GM12891 (cell line): ENCODE measurements at regions not wholly inside any gene's neighbourhood (a gene's known extent, or its start where the extent isn't known, plus 50 kb on each side); places are given as distances from the start of the nearest gene placed in this dataset.

Experiments
- DNase-seq: peaks from one replicate; pipeline ENCODE4 v3.0.0; 2011; ENCODE audit warnings: low spot score; ENCODE audit not compliant: insufficient read length
- FAIRE-seq: peaks from 2 replicates; lab custom pipeline; 2011; peaks lifted over from hg19 to GRCh38; lab: Jason Lieb, UNC
- PAX5 ChIP-seq: IDR thresholded peaks from 2 replicates; pipeline ENCODE4 v1.6.1; 2011; ENCODE audit warnings: low read length, moderate library complexity, mild to moderate bottlenecking; ENCODE audit not compliant: insufficient read depth, severe bottlenecking
- POLR2A ChIP-seq: IDR thresholded peaks from 2 replicates; pipeline ENCODE4 v1.6.1; 2011; ENCODE audit warnings: low read depth, low read length, control low read depth
- POLR2AphosphoS5 ChIP-seq: IDR thresholded peaks from 2 replicates; pipeline ENCODE4 v1.6.1; 2011; ENCODE audit warnings: low read depth, low read length, control low read depth
- POU2F2 ChIP-seq: IDR thresholded peaks from 2 replicates; pipeline ENCODE4 v1.6.1; 2011; ENCODE audit warnings: low read depth, mild to moderate bottlenecking, control low read depth, low read length, moderate library complexity
- SPI1 ChIP-seq: IDR thresholded peaks from 2 replicates; pipeline ENCODE4 v1.6.1; 2011; ENCODE audit warnings: low read depth, low read length, control low read depth
- TAF1 ChIP-seq: IDR thresholded peaks from 2 replicates; pipeline ENCODE4 v1.6.1; 2011; ENCODE audit warnings: low read depth, low read length, control low read depth

DNA sequence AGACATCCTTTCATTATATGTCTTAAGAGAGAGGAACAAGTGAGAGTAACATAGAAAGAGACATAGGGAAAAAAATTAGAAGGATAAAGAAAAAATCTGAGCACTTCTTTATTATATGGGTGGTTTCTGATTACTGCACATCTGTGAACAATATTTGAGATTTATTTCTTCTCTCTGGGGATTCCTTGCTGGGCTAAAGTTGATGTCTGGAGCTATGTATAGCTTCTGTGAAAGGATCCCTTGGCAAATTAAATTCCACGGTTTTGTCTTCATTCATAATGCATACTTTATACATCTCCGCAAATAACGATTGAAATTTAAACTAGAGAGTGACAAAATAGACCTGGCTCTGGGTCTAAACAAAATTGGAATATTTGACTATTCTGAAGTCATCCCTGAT, 232.2 kb upstream of the CTBP2 start:
- DNase-seq = no peak
- FAIRE-seq = no peak

DNA sequence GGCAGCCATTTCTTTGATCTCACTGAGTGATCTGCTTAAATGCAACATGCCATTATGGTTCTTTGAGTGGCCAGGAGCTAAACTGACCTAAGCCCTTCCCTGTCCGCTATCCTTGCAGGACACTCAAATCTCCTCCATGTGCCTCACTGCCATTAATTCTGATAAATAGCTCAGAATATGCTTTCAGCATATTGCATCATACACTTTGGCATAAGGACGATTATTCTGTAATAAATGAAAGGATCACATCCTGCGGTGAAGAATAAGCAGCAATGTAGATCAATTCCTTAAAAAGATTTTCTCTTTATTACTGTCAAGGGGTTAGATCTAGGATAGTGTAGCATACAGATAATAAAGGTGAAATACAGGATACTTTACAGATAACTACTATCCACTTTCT, 231.8 kb upstream of the CTBP2 start:
- DNase-seq (no peak), FAIRE-seq (no peak)
- TF ChIP-seq PAX5 = no peak
- no peak for TF ChIP-seq TAF1
- TF ChIP-seq POU2F2 = no peak
- no peak for TF ChIP-seq POLR2AphosphoS5
- no peak for TF ChIP-seq SPI1
- no peak for TF ChIP-seq POLR2A

More for the DNA sequence above, 232.2 kb upstream of the CTBP2 start:
- TF ChIP-seq PAX5 (no peak), POU2F2 (no peak), POLR2AphosphoS5 (no peak), POLR2A (no peak), TAF1 (no peak), SPI1 (no peak)

DNA sequence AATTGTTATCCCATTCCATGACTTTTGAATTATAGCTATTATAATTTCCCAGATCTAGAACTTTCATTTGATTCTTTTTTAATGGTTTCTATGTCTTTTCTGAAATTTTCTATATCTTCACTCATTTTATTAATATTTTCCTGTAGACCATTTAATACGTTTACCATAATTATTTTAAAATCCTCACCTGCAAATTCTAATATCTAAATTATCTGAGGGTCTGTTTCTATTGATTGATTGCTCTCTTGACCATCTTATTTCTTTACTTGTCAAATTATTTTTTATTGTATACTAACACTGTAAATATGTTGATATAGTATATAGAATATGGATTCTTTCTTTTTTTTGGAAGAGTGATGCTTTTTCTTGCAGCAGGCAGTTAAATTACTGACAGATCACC, 229.3 kb upstream of the CTBP2 start:
- FAIRE-seq (no peak), DNase-seq (no peak)
- TF ChIP-seq POLR2A (no peak), POU2F2 (no peak), SPI1 (no peak), PAX5 (no peak), POLR2AphosphoS5 (no peak), TAF1 (no peak)

DNA sequence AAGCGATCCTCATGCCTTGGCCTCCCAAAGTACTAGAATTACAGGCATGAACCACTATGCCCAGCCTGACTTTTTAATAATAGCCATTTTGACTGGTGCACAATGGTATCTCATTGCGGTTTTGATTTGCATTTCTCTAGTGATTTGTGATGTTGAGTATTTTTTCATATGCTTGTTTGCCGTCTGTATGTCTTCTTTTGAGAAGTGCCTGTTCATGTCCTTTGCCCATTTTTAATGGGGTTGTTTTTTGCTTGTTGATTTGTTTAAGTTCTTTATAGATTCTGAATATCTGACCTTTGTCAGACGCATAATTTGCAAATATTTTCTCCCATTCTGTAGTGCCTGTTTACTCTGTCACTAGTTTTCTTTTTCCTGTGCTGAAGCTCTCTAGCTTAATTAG, 219.2 kb upstream of the CTBP2 start:
- no peak for FAIRE-seq

DNA sequence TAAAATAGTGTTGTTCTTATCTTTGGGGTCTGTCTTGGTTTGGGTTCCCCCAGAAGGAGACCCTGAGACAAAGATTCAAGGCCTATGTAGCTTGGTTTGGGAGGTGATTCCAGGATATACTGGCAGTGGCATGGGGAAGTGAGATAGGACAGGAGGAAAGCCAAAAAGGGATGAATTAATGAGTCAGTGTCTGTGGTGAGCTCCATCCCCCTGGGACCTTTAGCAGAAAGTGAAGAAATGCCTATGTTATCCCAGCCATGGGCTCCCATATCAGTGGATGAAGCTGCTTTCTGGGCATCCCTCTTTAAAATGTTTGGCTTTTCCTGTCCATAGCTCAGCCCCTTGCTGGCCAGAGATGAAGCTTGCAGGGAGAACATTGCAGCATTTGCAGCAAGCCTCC, 217.0 kb upstream of the CTBP2 start:
- no peak for FAIRE-seq
- no peak for TF ChIP-seq POLR2A
- no peak for TF ChIP-seq SPI1
- no peak for TF ChIP-seq POLR2AphosphoS5
- TF ChIP-seq PAX5 = no peak
- no peak for TF ChIP-seq POU2F2
- TF ChIP-seq TAF1 = no peak

More for the DNA sequence above, 219.2 kb upstream of the CTBP2 start:
- DNase-seq = no peak
- TF ChIP-seq SPI1 = no peak
- TF ChIP-seq PAX5 = no peak
- no peak for TF ChIP-seq POLR2AphosphoS5
- no peak for TF ChIP-seq TAF1
- TF ChIP-seq POU2F2 = no peak
- TF ChIP-seq POLR2A = no peak

DNA sequence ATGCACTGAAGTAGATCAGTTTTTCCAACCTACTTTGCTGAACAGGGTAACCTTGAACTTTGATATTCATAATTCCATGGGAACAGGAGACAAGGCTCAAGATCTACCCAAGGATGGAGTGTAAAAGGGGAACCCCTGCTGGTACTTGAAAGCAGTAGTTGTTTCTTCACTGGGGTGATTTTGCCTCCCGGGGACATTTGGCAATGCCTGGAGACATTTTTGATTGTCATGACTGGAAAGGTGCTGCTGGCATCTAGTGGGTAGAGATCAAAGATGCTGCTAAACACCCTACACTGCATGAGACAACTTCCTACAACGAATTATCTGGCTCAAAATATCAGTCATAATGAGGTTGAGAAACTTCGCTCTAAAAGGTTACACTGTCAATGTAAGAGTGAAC, 214.8 kb upstream of the CTBP2 start:
- FAIRE-seq (no peak), DNase-seq (no peak)
- TF ChIP-seq POU2F2 = no peak
- no peak for TF ChIP-seq POLR2AphosphoS5

More for the DNA sequence above, 217.0 kb upstream of the CTBP2 start:
- no peak for DNase-seq

DNA sequence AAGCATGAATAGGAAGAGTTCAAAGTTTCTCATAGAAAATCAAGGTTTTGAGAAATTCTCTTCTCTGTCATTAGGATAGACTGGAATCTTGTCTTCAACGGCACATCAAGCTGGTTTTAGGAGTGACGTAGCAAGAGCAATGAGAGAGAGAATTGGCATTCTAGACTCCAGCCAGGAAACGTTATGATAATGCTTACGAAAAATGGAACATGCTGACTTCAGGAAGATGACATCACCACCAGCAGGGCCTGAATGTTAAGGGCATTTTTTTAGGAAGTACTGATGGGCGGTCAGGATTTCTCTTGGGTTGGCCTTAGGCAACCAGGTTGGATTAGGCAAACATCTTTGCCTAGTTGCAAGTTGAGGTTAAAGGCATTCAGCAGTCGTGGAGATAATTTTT, 213.2 kb upstream of the CTBP2 start:
- no peak for TF ChIP-seq PAX5
- TF ChIP-seq POLR2A = no peak
- no peak for TF ChIP-seq POU2F2
- TF ChIP-seq TAF1 = no peak
- TF ChIP-seq SPI1 = no peak
- no peak for TF ChIP-seq POLR2AphosphoS5
- DNase-seq (no peak), FAIRE-seq (no peak)

DNA sequence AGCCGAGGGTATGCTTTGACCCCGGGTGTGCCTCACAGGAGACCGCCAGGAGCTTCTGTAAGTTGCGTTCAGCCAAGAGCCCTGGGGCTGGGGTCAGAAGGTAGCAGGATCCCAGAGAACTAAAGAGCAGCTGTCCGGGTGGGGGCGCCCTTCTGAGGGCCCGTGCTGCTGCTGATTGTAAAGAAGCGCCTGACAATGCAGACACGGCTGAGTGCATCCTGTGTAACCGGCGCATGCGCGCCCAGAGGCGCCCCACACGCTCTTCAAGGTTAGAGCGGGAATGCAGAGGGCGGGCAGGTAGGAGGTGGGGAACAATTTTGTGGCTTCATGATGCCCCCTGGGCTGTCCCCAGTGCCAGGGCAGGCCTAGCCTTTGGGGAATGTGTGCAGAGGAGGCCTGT, 210.2 kb upstream of the CTBP2 start:
- no peak for TF ChIP-seq POLR2A
- no peak for TF ChIP-seq POLR2AphosphoS5
- TF ChIP-seq POU2F2 = no peak
- no peak for TF ChIP-seq SPI1
- TF ChIP-seq TAF1 = no peak
- no peak for TF ChIP-seq PAX5
- DNase-seq (no peak), FAIRE-seq (no peak)

DNA sequence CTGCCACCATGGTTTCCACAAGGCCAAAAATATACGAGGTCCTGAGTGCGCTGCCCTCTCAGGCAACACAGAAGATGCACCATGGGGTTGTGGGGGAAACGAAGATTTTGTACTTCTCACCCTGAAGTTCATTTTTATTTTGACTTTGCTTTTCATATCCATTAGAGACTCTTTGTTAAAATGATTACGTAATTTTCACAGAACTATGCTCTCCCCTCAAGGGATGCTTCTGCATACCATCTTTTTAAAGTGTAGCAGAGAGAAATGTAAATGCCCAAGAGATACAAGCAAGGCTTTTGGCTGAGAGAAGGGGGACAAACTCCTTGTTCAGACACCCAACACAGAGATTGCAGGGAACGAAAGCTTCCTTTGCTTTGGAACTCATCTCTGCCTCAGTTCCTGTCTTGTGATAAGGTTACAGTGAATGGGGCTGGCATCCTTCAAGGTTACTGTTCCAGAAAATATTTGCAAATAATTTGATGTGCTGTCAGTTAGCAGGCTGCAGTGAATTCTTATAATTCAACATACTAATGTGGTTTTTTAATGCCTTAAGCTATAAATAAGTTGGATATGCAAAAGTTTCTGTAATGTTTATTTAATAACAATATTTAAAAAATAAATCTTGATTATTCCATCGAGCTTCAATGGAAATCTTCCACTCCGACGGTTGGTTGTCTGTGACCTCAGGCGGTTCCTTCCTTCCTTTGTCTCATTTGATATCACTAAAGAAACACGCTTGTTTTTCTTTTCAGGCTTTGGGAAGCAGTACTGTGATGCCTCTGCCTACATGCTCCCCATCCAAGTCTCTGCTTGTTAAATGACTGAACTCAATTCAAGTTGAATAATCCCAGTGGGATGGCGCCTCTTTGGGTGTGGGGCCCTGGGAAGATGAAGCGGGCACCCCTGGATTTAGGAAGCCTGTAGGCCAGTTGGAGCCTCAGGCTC, 209.3 kb upstream of the CTBP2 start:
- FAIRE-seq (no peak), DNase-seq (no peak)
- TF ChIP-seq POU2F2 = no peak
- no peak for TF ChIP-seq SPI1
- no peak for TF ChIP-seq POLR2AphosphoS5
- TF ChIP-seq POLR2A = no peak
- TF ChIP-seq TAF1 = no peak
- TF ChIP-seq PAX5 = no peak

DNA sequence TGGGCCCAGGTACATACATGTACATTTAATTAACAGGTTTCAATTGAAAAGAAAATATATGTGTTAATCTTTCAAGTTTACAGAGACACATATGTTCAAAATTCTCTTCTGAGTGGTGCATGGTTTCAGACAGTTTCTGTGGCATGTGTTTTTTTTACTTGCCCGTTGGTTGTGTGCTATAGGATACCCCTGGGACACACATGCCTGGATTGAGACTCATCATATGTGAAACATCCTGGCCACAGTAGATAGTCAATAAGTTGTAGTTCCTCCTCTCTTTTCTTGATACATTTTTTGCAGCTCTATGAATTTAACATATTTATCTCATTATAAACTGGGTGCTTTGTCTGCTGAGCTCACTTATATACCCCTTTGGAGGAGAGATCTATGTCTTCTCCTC, 207.8 kb upstream of the CTBP2 start:
- DNase-seq = no peak
- TF ChIP-seq POU2F2 (no peak), POLR2AphosphoS5 (no peak), SPI1 (no peak)
- no peak for FAIRE-seq
